ENCODE measurements at regions not wholly inside any gene's neighbourhood (a gene's known extent, or its start where the extent isn't known, plus 50 kb on each side); places are given as distances from the start of the nearest gene placed in this dataset.

DNA sequence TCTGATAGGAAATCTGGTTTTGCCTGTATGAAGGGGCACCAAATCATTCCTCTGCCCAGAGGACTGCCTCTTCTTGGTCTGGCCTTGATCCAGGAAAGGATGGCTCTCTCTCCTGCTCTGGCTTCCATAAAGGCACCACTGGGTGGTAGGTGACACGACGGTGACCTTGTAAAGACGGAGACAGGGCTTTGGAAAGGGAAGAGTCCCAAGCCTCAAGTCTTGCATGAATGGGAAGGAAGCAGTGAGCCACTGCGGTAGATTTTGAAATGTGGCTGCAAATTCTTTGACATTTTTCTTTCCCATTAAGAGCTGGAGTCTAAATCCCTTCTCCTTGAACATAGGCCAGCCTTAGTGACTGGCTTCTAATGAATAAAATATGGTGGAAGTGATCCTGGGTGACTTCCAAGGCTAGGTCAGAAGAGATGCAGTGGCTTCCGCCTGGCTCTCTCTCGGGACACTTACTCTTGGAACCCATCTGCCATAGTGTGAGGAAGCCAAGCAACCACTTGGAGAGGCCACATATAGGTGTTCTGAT, 347.4 kb downstream of the BCOR start:
- no peak for DNase-seq (ENCODE audit: extremely low read depth in 1 of 11, low read depth in 9 of 11, low spot score in 4 of 11)

DNA sequence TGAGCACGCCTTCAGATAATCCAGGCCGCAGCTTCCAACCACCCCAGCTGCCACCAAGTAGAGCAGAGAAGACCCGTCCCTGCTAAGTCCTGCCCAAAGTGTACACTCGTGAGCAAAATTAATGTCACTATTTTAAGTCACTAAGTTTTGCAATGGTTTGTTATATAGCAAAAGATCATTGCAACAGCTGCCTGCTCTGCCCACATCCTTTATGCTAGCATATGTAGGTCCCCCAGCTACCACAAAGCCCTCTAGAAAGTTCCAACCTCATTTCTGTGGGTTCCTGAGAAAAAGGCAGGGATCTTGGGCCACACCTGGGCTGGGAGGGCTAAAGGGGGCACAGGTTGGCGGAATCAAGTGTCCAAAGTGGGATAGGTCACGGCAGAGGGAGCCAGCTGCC, 346.9 kb downstream of the BCOR start:
- no peak for DNase-seq (ENCODE audit: extremely low read depth in 1 of 11, low read depth in 9 of 11, low spot score in 4 of 11)

DNA sequence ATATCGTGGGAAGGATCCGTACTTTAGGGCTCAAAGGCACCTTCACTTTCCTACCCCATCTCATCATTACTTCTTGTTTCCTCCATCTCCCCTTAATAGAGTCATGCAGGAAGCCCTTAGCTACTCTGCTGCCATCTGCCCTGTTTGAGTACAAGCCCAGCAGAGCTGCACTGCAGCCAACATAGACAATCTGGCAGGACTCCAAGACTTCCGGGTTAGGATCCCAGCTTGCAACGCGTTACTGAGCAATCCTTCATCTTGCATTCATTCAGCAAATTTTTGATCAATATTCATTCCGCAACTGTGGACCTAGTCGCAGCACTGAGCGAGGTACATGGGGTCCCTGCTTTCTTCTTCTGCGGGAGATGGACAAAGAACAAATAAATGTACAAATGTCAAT, 344.9 kb downstream of the BCOR start:
- no peak for DNase-seq (ENCODE audit: extremely low read depth in 1 of 11, low read depth in 9 of 11, low spot score in 4 of 11)

DNA sequence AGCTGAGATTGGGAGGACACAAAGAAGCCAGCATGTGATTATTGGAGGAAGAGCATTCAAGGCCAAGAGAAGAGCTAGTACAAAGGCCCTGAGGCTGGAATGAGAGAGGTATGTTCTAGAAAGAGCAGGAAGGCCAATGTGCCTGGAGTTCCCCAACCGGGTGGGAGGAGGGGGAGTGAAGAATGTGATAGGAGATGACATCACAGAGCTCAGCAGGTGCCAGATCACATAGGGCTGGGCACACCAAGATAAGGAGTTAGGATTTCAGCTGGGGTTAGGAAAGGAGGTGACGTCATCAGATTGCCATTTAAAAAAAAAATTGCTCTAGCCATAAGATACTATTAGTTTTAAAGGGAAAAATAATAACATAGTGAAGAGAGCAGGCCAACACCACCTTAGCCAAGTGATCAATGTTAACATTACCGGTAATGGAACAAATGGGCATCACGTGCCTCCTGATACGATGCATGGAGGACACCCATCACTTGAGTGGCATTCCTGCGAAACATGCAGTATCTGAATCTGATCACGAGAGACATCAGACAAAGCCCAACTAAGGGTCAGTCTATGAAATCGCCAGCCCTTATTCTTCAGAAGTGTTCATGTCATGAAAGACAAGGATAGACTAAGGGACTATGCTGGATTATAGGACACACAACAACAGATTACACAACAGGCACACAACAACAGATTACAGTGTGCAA, 344.3 kb downstream of the BCOR start:
- no peak for DNase-seq (ENCODE audit: extremely low read depth in 1 of 11, low read depth in 9 of 11, low spot score in 4 of 11)

DNA sequence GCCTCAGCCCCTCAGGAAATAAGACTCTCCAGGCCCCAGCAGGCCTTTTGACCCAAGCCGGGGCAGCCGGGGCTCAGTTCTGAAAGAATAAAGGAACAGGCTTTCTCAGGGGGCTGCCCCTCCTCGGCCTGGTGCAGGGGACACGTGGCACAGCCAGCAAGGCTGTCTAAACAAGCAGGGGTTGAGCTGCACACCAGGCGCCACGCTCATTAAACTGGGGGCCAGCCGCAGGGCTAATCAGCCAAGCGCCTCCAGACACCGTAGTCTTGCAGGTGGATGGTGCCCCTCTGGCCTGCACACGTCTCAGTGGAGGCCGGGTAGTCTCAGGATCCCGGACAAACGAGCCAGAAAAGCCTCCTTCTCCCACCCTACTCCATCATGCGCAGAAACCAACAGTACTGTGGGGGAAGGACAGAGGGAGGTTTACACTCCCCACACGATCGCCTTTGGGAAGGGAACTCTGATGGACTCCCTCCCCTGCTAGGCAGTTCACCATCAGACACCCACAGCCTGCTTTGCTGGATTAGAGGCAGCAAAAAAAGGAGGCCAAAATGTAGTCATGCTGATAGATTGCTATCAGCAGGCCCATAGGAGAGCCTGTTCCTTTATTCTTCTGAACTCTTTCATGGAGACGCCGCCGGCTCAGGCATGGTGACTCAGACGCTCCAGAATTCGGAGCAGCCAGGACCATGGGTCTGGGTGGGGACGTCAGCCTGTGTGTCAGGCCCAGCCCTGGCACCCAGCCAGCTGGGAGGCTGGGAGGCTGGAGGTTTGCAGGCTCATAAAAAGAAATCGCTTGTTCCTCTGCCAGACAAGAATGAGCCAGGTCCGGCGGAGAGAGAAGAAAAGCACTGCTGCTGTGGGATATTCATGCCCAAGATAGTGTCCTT, 342.4 kb downstream of the BCOR start:
- DNase-seq (ENCODE audit: extremely low read depth in 1 of 11, low read depth in 9 of 11, low spot score in 4 of 11) = peak in 1 of 11 donors; percentile 55

DNA sequence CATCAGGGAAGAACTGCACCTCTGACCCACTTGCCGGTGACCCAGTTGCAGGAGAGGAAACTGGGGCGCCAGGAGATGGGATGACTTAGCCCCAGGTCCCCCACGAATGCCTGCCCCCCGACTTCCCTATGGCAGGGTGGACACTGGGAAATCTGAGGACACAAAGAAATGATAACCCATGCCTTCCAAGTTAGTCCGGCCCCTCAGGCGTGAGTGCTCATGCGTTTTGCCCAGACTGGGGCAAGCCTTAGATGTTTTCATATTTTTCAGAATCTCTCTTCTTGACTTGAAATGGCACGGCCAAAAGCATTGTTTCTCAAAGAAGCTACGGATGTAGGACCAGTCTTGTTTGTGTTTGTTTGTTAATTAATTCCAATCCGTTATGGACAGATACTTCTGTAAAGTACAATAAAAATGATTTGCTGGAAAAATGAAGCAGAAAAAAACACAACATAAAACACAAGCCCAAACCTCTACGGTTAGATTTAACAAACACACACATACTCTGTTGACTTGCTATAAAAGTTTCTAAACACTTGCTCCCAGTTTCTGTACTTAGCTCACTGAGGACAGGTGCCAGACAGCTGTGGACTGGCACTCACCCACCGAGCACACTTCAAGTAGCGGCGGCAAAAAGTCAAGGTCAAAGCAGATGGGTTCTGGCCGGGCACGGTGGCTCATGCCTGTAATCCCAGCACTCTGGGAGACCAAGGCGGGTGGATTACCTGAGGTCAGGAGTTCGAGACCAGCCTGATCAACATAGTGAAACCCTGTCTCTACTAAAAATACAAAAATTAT, 341.5 kb downstream of the BCOR start:
- no peak for DNase-seq (ENCODE audit: extremely low read depth in 1 of 11, low read depth in 9 of 11, low spot score in 4 of 11)

DNA sequence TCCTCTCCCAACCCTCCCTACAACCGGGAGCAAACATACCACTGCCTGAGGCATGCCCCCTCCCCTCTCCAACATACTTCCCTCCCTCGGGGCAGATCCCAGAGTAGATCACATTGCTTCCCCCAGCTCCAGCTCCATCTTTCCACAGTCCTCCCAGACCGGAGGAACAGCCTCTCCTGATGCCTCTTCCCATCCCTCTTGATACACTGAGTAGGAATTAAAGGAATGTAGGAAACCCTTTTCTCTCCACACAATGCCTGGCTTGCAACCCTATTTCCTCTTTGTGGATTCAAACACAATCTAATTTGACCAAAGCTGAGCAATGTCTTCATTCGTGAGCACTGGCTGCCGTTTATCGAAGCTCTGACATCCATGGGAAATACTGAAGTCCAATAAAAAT, 339.8 kb downstream of the BCOR start:
- no peak for DNase-seq (ENCODE audit: extremely low read depth in 1 of 11, low read depth in 9 of 11, low spot score in 4 of 11)

DNA sequence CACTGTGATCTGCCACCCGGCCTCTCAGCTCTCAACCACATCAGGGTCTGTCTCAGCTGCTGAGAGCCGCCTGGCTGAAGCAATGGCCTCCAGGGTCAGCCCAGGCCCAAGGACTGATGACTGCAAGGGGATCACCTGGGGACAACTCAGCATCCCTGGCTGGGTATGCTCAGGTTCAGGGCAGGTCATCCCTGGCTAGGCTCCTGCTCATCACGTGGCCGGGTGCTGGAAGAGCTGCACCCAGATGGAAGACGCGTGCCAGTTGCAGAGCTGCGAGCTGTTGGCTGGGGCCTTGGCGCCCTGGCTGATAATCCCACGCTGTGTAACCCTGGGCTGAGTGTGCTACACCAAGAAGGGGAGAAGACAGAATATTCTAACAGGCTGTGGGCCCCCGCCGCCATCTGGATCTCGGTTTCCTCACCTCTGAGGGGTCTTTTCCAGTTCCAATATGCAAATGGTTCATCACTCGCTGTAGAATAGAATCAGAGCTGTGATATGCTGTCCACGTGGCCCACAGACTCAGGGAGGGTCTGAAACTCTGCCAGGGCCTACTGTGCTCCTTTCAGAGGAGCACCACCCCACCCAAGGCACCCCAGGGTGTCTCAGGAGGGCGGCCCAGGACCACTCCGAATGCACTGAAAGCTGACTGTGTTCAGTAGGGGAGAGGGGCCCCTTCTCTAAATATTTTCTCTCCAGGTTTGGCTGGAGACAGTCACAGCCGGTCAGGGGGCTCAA, 338.8 kb downstream of the BCOR start:
- DNase-seq (ENCODE audit: extremely low read depth in 1 of 11, low read depth in 9 of 11, low spot score in 4 of 11) = no peak

DNA sequence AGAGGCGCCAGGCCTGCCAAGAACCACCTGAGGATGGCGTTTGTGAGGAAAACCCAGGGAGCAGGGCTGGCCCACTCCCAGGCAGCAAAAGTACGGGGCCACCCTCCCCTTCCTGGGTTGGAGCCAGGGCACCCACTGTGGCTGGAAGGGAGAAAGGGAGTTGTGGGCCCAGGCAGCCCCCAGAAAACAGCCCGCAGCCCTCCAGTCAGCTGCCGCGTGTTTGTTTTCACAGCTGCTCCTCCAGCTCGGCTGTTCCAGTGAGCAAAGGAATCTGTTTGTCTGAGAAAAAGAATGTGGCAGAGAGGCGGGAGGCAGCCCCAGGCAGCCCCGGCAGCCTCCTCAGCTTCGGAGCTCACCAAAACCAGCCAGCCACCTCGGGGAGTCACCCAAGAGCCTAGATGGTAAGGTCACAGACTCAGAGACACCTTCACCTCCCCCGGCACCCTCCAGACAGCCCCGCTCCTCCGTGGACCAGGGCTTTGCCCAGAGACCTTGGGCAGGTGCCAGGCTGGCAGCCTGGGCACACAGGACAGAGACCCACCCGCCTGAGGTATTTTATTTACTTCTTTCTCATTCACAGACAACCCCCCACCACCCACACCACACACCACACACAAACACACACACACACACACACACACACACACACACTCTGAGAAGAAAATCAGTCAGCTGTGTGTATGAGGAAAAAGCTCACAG, 338.1 kb downstream of the BCOR start:
- peak in 5 of 11 donors; percentile 50 to 68 (median 60) for DNase-seq (ENCODE audit: extremely low read depth in 1 of 11, low read depth in 9 of 11, low spot score in 4 of 11)

DNA sequence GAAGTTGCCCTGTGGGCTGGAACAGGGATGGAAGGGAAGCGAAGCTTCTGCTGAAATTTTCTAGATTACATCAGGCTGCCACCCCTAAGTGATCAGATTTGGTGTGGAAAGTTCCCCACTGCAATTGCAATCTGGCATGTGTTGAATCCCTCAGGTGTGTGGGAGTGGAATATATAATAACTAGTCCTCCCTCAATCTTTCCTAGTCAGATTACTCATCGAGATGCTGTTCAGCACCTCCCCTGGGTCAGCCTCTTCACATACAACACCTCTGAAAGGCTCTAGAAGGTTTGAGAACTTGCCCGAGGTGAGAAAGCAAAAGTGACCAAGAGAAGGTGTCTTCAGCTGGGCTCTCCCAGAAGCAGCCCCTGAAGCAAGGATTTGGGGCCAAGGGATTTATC, 336.8 kb downstream of the BCOR start:
- DNase-seq (ENCODE audit: extremely low read depth in 1 of 11, low read depth in 9 of 11, low spot score in 4 of 11) = no peak

DNA sequence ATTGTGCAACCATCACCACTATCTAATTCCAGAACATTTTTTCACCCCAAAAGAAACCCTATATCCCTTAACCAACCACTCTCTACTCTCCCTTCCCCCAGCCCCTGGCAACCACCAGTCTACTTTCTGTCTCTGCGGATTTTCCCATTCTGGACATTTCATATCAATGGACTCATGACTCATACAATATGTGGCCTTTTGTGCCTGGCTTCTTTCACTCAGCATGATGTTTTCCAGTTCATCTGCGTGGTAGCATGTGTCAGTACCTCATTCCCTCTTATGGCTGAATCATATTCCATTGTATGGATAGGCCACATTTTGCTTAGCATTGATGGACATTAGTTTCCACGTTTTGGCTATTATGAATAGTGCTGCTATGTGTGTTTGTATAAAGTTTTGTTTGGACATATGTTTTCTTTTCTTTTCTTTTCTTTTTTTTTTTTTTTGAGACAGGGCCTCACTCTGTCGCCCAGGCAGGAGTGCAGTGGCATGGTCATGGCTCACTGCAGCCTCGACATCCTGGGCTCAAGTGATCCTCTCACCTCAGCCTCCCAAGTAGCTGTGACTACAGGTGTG, 335.4 kb downstream of the BCOR start:
- DNase-seq (ENCODE audit: extremely low read depth in 1 of 11, low read depth in 9 of 11, low spot score in 4 of 11) = no peak

DNA sequence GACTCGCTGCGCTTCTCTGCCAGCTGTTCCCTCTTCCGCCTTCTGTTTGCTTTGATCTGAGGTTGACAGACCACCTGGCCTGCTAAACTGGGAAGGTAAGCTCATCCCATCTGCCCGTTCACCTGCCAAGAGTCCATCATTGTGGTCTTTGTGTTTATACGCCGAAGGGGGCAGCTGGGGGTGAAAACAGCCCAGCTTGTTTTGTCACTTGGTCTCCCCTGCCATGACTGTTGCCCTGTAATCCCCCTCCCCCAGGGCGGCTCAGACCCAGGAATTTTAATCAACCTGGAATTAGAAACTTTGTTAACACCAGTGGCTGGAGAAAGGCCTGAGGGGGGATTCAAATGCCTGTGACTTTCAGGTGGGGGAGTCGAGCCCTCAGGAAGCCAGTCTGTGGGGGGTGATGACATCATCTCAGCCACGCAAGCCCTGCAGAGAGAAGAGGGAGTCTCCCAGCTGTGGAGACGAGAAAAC, 333.3 kb downstream of the BCOR start:
- DNase-seq (ENCODE audit: extremely low read depth in 1 of 11, low read depth in 9 of 11, low spot score in 4 of 11) = no peak

DNA sequence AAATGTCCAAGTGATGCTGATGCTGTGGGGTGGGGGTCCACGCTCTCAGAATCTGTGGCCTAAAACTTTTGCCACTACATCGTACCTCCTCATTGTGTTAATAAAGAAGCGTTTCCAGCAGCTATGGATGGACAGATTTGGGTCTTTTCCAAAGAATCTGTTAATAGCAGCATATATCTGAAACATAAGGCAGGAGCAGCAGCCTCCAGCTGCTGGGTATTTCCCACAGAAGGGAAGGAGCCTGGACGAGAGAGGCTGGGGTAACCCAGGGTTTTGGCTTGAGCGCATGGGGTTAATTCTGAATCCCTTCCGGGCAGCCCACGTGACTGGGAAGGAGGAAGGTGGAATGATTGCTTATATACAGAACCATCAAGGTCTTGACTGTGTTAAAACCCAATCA, 332.4 kb downstream of the BCOR start:
- DNase-seq (ENCODE audit: extremely low read depth in 1 of 11, low read depth in 9 of 11, low spot score in 4 of 11) = no peak

DNA sequence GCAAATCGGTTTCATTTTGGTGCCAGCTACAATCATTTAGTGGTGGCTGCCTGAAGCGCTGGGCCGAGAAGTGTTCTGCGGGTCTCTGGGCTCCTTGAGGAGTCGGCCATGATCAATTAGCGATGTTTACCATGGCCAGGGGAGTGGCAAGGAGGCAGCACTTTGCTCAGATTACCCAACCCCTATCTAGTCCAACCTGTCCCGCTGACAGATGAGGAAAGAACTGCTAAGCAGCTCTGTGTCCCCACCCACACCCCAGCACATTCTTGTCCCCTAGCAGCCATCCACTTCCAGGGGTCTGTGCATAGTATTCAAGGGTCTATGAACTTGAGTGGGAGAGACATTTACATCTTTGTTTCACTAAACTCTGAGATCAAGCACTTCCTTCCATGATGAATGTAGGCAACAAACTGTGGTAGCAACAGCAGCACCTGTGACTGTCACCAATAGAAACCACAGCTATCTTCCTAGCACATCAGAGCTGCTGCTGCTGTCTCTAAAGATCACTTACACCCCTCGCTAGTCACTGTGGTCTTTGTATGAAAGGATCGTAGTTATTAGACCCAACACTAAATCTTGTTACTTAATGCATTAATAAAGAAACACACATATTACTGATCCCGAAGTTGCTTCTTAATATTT, 331.6 kb downstream of the BCOR start:
- no peak for DNase-seq (ENCODE audit: extremely low read depth in 1 of 11, low read depth in 9 of 11, low spot score in 4 of 11)

DNA sequence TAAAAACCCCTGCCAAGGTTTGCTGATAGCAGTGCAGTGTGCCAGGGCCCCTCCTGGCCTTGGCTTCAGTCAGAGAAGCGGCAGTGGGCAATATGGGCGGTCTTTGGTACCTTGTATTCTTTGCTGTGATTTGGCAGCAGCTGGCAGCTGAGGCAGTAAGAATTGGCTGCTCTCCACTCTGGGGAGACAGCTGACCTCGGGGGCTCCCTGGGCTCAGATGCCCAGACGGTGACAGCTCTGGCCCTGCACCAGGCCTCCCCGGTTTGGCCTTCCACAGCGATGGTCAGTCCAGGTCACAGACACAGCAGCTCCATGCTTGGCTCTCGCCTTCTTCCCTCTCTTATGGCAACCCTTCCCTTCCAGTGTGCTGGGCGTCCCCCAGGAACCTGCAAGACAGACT, 330.9 kb downstream of the BCOR start:
- no peak for DNase-seq (ENCODE audit: extremely low read depth in 1 of 11, low read depth in 9 of 11, low spot score in 4 of 11)

DNA sequence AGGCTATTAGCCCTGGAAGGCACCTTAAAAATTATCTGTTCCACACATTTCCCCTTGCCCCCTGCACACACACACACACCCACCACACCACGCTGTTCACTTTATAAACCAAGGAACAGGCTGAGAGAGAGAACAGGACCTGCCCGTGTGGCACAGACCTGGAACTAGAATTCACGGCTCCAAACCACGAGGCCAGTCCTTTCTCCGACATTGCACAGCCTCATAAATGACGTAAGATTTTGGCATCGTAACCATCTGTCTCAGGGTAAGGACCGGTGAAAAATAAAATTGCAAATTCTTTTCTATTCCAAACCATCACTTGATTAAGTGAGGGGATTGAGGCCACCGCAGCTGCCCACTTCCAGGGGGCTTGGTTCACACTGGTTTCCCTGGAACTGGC, 330.3 kb downstream of the BCOR start:
- DNase-seq (ENCODE audit: extremely low read depth in 1 of 11, low read depth in 9 of 11, low spot score in 4 of 11) = no peak

DNA sequence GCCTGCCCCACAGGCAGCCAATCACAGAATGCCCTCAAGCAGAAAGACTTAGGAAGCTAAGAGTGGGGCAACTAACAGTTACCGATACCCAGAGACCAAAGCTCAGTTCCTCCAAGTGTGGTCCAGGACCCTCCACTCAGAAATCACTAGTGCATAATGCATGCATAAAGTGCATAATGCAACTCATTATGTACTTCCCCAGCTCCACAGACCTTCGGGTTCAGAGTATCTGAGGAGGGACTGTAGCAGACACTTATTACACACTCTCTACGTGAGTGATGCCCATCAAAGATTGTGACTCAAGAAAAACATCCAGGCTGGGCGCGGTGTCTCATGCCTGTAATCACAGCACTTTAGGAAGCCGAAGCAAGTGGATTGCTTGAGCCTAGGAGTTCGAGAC, 328.0 kb downstream of the BCOR start:
- DNase-seq (ENCODE audit: extremely low read depth in 1 of 11, low read depth in 9 of 11, low spot score in 4 of 11) = no peak

Measured in renal cortex interstitium (tissue), 11 donors.